ENCODE measurements at regions not wholly inside any gene's neighbourhood (a gene's known extent, or its start where the extent isn't known, plus 50 kb on each side); places are given as distances from the start of the nearest gene placed in this dataset.
A peak's percentile ranks its signal among the peaks of the same experiment; 100 is the strongest.

DNA sequence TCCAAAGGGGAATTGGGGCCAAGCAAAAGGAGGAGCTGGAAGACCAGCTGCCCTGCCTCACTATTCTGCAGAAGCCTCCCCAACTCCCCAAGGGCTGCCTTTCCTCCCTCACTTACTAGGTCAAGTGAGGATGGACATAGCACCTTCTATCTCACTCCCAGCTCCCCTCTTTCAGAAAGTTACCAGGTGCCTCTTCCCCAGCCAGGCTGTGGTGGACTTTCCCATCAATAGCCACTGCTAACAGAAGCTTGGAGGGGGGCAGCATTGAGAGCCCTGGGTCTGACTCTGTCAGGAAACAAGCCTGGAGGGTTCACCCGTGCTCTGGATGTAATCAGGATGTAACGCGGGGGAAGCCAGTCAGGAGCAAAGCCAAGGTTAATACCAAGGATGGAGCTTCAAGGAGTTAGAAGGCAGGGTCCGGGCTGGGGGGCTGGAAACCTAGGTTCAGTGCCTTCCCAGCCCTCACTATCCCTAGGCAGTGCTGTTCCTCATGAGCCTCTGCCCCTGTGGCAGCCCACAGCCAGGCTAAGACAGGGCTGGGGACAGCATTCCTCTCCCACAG lies 127.8 kb upstream of the NGF start:
- Histone ChIP-seq H2BK5ac (ENCODE audit: insufficient read length, low read length) (no peak overlapping the region), H4K8ac (replicated peaks; ENCODE audit: insufficient read length, low read depth, low read length) (no peak overlapping the region), H3K23me2 (ENCODE audit: insufficient read length, low read depth, low read length, poor library complexity, severe bottlenecking) (no peaks in the 10 kb centered on the region), H3K27me3 (ENCODE audit: insufficient read depth, low read length) (no peaks in the 10 kb centered on the region; the same call in 1 of the 2 replicates), H4K5ac (ENCODE audit: insufficient read length, low read depth, low read length) (no peak overlapping the region), H2BK20ac (ENCODE audit: low read depth, low read length, poor library complexity, severe bottlenecking) (no peak overlapping the region), H3K4me1 (ENCODE audit: insufficient read depth, low read length) (no peaks in the 10 kb centered on the region), H3K9me3 (ENCODE audit: control insufficient read depth, low read depth, low read length) (no peaks in the 10 kb centered on the region), H3K4ac (ENCODE audit: low read depth, low read length) (no peak overlapping the region), H3K27ac (ENCODE audit: insufficient read length, low read depth, low read length) (no peak overlapping the region), H3K23ac (ENCODE audit: insufficient read length, low read depth, low read length) (no peak overlapping the region), H3K4me2 (ENCODE audit: insufficient read depth, insufficient read length, low read length) (no peak overlapping the region), H4K20me1 (ENCODE audit: control insufficient read depth, insufficient read depth, insufficient read length) (no peaks in the 10 kb centered on the region), H3K14ac (ENCODE audit: insufficient read depth, low read length) (no peak overlapping the region), H3T11ph (ENCODE audit: low read length) (no peak overlapping the region), H2AFZ (ENCODE audit: low read length) (no peak overlapping the region), H2BK12ac (ENCODE audit: insufficient read length, low read depth, low read length) (no peak overlapping the region), H3K79me1 (ENCODE audit: insufficient read depth, low read depth, low read length, poor library complexity, severe bottlenecking) (no peaks in the 10 kb centered on the region), H3K9ac (ENCODE audit: extremely low read depth, insufficient read length, low read length) (no peak overlapping the region), H3K56ac (ENCODE audit: insufficient read length, low read depth, low read length) (no peak overlapping the region), H2AK5ac (ENCODE audit: insufficient read length, low read length) (no peak overlapping the region), H3K79me2 (ENCODE audit: insufficient read depth, low read length) (no peaks in the 10 kb centered on the region), H2BK120ac (ENCODE audit: low read depth, low read length, poor library complexity, severe bottlenecking) (no peak overlapping the region), H2BK15ac (ENCODE audit: low read depth, low read length) (no peak overlapping the region), H3K18ac (ENCODE audit: insufficient read length, low read depth, low read length) (no peak overlapping the region), H4K91ac (ENCODE audit: insufficient read length, low read depth, low read length) (no peak overlapping the region)
- H3K36me3 Mint-ChIP-seq (ENCODE audit: insufficient read depth in 1 of 3, low read depth in 3 of 3) = no peaks in the 10 kb centered on the region; a peak in 1 of 7 replicates
- no peaks in the 10 kb centered on the region for H3K9me3 Mint-ChIP-seq
- TF ChIP-seq CTCF (conservative IDR thresholded peaks at IDR 0.05) = no peak
- H3K27me3 Mint-ChIP-seq (ENCODE audit: low read depth) = no peaks in the 10 kb centered on the region
- no peak overlapping the region for H3K27ac Mint-ChIP-seq
- no peak overlapping the region for H3K4me3 Mint-ChIP-seq
- WGBS (ENCODE audit: extremely low coverage, insufficient read length, low lambda C conversion rate) = no CpG with 5 or more reads among the region's 4 CpGs
- DNase-seq = peak; percentile 31
- H3K4me1 Mint-ChIP-seq = peaks cover 0 to 2% of the 10 kb centered on the region in 2 experiments; a peak in 2 of 4 replicates

Data from H9 (cell line).